WTC11 (cell line): ENCODE measurements at regions not wholly inside any gene's neighbourhood (a gene's known extent, or its start where the extent isn't known, plus 50 kb on each side); places are given as distances from the start of the nearest gene placed in this dataset.

Experiments used
- ATAC-seq: fragments of 200-7000 bp; cut with Tn5 transposase; 2 replicates; pipeline ENCODE4 v1.10.0; 2021; ENCODE audit warnings: mild to moderate bottlenecking, moderate library complexity
- CTCF ChIA-PET: fragments of 300-600 bp; sonication (Branson Sonifier 250); formaldehyde crosslinking; loops from one replicate; lab custom pipeline; 2021; ENCODE audit warnings: antibody characterized with exemption; lab: Charles Lee
- POLR2A ChIA-PET: fragments of 350-600 bp; sonication (Branson Sonifier 250); formaldehyde crosslinking; loops from one replicate; lab custom pipeline; 2021; ENCODE audit warnings: antibody characterized with exemption; lab: Charles Lee
- DNase-seq: peaks from one replicate; pipeline ENCODE4 v3.0.0; 2021; ENCODE audit warnings: low spot score
- H3K27ac Mint-ChIP-seq: 2 replicates; pipeline ENCODE4 v1.8.0; 2021; ENCODE audit warnings: mixed read lengths
- H3K27me3 Mint-ChIP-seq: 2 replicates; pipeline ENCODE4 v1.8.0; 2021; ENCODE audit warnings: low read depth, mild to moderate bottlenecking, moderate library complexity, mixed read lengths
- H3K36me3 Mint-ChIP-seq: 2 replicates; pipeline ENCODE4 v1.8.0; 2021; ENCODE audit warnings: mixed read lengths
- H3K4me1 Mint-ChIP-seq: 2 replicates; pipeline ENCODE4 v1.8.0; 2022; ENCODE audit warnings: mixed read lengths
- H3K4me3 Mint-ChIP-seq: 2 replicates; pipeline ENCODE4 v1.8.0; 2021; ENCODE audit warnings: mild to moderate bottlenecking, moderate library complexity, mixed read lengths
- H3K9me3 Mint-ChIP-seq: 2 replicates; pipeline ENCODE4 v1.8.0; 2021; ENCODE audit warnings: mixed read lengths
- AFF4 ChIP-seq: sonication (generic); formaldehyde crosslinking; IDR thresholded peaks from 2 replicates; pipeline ENCODE4 v1.8.1; 2023; ENCODE audit warnings: mild to moderate bottlenecking, missing genetic modification reagents, borderline replicate concordance
- AR ChIP-seq: fragments of 250-450 bp; sonication (Bioruptor Pico); IDR thresholded peaks from 2 replicates; pipeline ENCODE4 v1.9.0; 2021; ENCODE audit warnings: mild to moderate bottlenecking
- NFATC4 ChIP-seq: fragments of 250-450 bp; sonication (Bioruptor Pico); IDR thresholded peaks from 2 replicates; pipeline ENCODE4 v1.9.0; 2021; ENCODE audit warnings: mild to moderate bottlenecking
- NFYB ChIP-seq: sonication (generic); formaldehyde crosslinking; conservative IDR thresholded peaks from 2 replicates; pipeline ENCODE4 v1.8.0; 2022; ENCODE audit warnings: low read depth, missing genetic modification reagents
- PRRX2 ChIP-seq: fragments of 250-450 bp; sonication (Bioruptor Pico); IDR thresholded peaks from 2 replicates; pipeline ENCODE4 v1.8.0; 2021; ENCODE audit warnings: mild to moderate bottlenecking
- SMAD4 ChIP-seq: sonication (generic); formaldehyde crosslinking; IDR thresholded peaks from 2 replicates; pipeline ENCODE4 v1.8.0; 2022; ENCODE audit warnings: mild to moderate bottlenecking, missing genetic modification reagents
- SP1 ChIP-seq: sonication (generic); formaldehyde crosslinking; conservative IDR thresholded peaks from 2 replicates; pipeline ENCODE4 v1.8.1; 2022; ENCODE audit warnings: missing genetic modification reagents
- TEAD4 ChIP-seq: sonication (generic); formaldehyde crosslinking; IDR thresholded peaks from 2 replicates; pipeline ENCODE4 v1.8.0; 2022; ENCODE audit warnings: mild to moderate bottlenecking, missing genetic modification reagents
- ZBTB21 ChIP-seq: sonication (generic); formaldehyde crosslinking; IDR thresholded peaks from 2 replicates; pipeline ENCODE4 v1.8.1; 2023; ENCODE audit warnings: mild to moderate bottlenecking, missing genetic modification reagents, borderline replicate concordance
- ZNF317 ChIP-seq: sonication (generic); formaldehyde crosslinking; IDR thresholded peaks from 2 replicates; pipeline ENCODE4 v1.8.1; 2023; ENCODE audit warnings: low read depth, mild to moderate bottlenecking, moderate library complexity, missing genetic modification reagents, borderline replicate concordance
- ZNF425 ChIP-seq: fragments of 250-450 bp; sonication (Bioruptor Pico); conservative IDR thresholded peaks from 2 replicates; pipeline ENCODE4 v1.9.0; 2021; ENCODE audit warnings: mild to moderate bottlenecking
- ZNF671 ChIP-seq: fragments of 250-450 bp; sonication (Bioruptor Pico); IDR thresholded peaks from 2 replicates; pipeline ENCODE4 v1.8.0; 2021; ENCODE audit warnings: mild to moderate bottlenecking

GRCh38 chr9:71544464-71544863 is 223.8 kb downstream of the CEMIP2 start:
- no peak for DNase-seq
- ATAC-seq, result no peak
- Mint-ChIP-seq H3K4me3 (no peak overlapping the region), H3K36me3 (no peaks in the 10 kb centered on the region), H3K9me3 (no peaks in the 10 kb centered on the region), H3K27ac (no peak overlapping the region), H3K4me1 (peaks cover 3% of the 10 kb centered on the region; the same call in 1 of the 2 replicates), H3K27me3 (no peaks in the 10 kb centered on the region; the same call in 1 of the 2 replicates)
- ChIA-PET POLR2A (no interaction called here), CTCF (no interaction called here)
- TF ChIP-seq ZNF425 (CRISPR knock-in tag), result no peak
- TF ChIP-seq TEAD4 (CRISPR knock-in tag), result no peak
- no peak for TF ChIP-seq SP1 (CRISPR knock-in tag)
- TF ChIP-seq AR (CRISPR knock-in tag), result no peak
- TF ChIP-seq SMAD4, result no peak
- no peak for TF ChIP-seq AFF4

GRCh38 chr9:71541436-71541835 is 226.9 kb downstream of the CEMIP2 start:
- Mint-ChIP-seq H3K4me3 (no peak overlapping the region), H3K4me1 (peaks cover 3% of the 10 kb centered on the region; the same call in 1 of the 2 replicates), H3K9me3 (no peaks in the 10 kb centered on the region), H3K27ac (no peak overlapping the region), H3K36me3 (no peaks in the 10 kb centered on the region), H3K27me3 (no peaks in the 10 kb centered on the region; the same call in 1 of the 2 replicates)
- ATAC-seq (no peak), DNase-seq (no peak)
- ChIA-PET CTCF (no interaction called here), POLR2A (no interaction called here)
- TF ChIP-seq PRRX2 (CRISPR knock-in tag) (no peak), ZBTB21 (CRISPR knock-in tag) (no peak), ZNF671 (CRISPR knock-in tag) (no peak), ZNF317 (CRISPR knock-in tag) (no peak), NFATC4 (CRISPR knock-in tag) (no peak)

GRCh38 chr9:71524996-71525580 is 243.2 kb downstream of the CEMIP2 start:
- DNase-seq (no peak), ATAC-seq (no peak)
- ChIA-PET CTCF (no interaction called here), POLR2A (no interaction called here)
- no peaks in the 10 kb centered on the region for H3K27me3 Mint-ChIP-seq
- H3K36me3 Mint-ChIP-seq, result no peaks in the 10 kb centered on the region
- no peak overlapping the region for H3K4me3 Mint-ChIP-seq
- no peaks in the 10 kb centered on the region for H3K9me3 Mint-ChIP-seq
- no peak overlapping the region for H3K27ac Mint-ChIP-seq
- H3K4me1 Mint-ChIP-seq, result 0 out of 2 replicates have a peak, but pooled peaks cover under 1% of the 10 kb centered on the region
- no peak for TF ChIP-seq NFYB
